Activated CD4-positive, alpha-beta memory T cell treated with anti-CD3 and anti-CD28 coated beads for 36 hours (primary cell): ENCODE measurements at regions not wholly inside any gene's neighbourhood (a gene's known extent, or its start where the extent isn't known, plus 50 kb on each side); places are given as distances from the start of the nearest gene placed in this dataset.
"Not testable (repeated sequence)": the region's sequence is repeated elsewhere in the genome, so short reads cannot be mapped to it uniquely, and the experiment has no call there.

Experiments used
- CTCF ChIA-PET: fragments of 350-600 bp; sonication (Branson Sonifier 250); formaldehyde crosslinking; loops from one replicate; lab custom pipeline; 2021; ENCODE audit warnings: antibody characterized with exemption, inconsistent platforms; lab: Charles Lee
- POLR2A ChIA-PET: fragments of 350-600 bp; sonication (Branson Sonifier 250); formaldehyde crosslinking; loops from one replicate; lab custom pipeline; 2021; ENCODE audit warnings: antibody characterized with exemption; lab: Charles Lee
- DNase-seq: peaks from one replicate; pipeline ENCODE4 v3.0.0-alpha.2; 2020
- H3K27ac Mint-ChIP-seq: one replicate; pipeline ENCODE4 v1.8.0; 2021; ENCODE audit warnings: mixed read lengths
- H3K27me3 Mint-ChIP-seq: one replicate; pipeline ENCODE4 v1.8.0; 2021; ENCODE audit warnings: mixed read lengths
- H3K36me3 Mint-ChIP-seq: one replicate; pipeline ENCODE4 v1.8.0; 2021; ENCODE audit warnings: mixed read lengths
- H3K4me1 Mint-ChIP-seq: one replicate; pipeline ENCODE4 v1.8.0; 2021; ENCODE audit warnings: low read depth, mixed read lengths
- H3K4me3 Mint-ChIP-seq: one replicate; pipeline ENCODE4 v1.8.0; 2021; ENCODE audit warnings: mild to moderate bottlenecking, mixed read lengths
- H3K9me3 Mint-ChIP-seq: one replicate; pipeline ENCODE4 v1.8.0; 2021; ENCODE audit warnings: mixed read lengths
- intact Hi-C: fragments of 100-400 bp; cut with micrococcal nuclease; formaldehyde crosslinking; loops from one replicate; pipeline ENCODE4 v1.15.1; 2023

GRCh38 chr1:232130815-232131480 is 499.0 kb downstream of the SIPA1L2 start:
- no peak for DNase-seq
- intact Hi-C loops: no loop called here
- POLR2A ChIA-PET: no interaction called here
- no peak overlapping the region for H3K27ac Mint-ChIP-seq
- H3K27me3 Mint-ChIP-seq: peaks cover 21% of the 10 kb centered on the region
- peaks cover 7% of the 10 kb centered on the region for H3K9me3 Mint-ChIP-seq
- H3K4me3 Mint-ChIP-seq: no peak overlapping the region
- peaks cover 5% of the 10 kb centered on the region for H3K4me1 Mint-ChIP-seq
- CTCF ChIA-PET: no interaction called here
- H3K36me3 Mint-ChIP-seq: no peaks in the 10 kb centered on the region

GRCh38 chr1:232127190-232127589 is 500.6 kb downstream of the DISC1 start:
- Mint-ChIP-seq H3K27ac (no peak overlapping the region), H3K27me3 (peaks cover 20% of the 10 kb centered on the region)

DNA sequence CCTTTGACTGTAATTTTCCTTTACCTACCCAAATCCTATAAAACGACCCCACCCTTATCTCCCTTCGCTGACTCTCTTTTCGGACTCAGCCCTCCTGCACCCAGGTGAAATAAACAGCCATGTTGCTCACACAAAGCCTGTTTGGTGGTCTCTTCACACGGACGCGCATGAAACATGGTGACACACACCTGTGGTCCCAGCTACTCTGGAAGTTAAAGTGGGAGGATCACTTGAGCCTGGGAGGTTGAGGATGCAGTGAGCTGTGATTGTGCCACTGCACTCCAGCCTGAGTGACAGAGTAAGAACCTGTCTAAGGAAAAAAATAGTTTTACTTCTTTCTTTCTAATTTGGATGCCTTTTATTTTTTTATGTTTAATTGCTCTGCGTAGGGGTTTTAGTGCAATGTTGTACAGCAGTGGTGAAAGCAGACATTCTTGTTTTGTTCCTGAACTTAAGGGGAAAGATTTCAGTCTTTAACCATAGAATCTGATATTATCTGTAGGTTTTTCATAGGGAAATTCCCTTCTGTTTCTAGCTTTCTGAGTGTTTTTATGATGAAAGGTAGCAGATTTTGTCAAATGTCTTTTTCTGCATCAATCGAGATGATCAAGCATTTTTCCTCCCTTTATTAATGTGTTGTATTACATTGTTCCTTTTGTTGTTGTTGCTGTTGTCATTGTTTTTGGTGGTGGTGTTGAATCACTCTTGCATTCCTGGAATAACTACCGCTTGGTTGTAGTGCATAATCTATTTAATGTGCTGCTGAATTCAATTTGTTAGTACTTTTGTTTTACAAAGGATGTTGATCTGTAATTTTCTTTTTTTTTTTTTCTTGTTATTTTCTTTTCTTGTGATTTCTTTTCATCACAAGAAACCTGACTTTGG is 497.4 kb downstream of the DISC1 start:
- CTCF ChIA-PET: no interaction called here
- Mint-ChIP-seq H3K36me3 (no peaks in the 10 kb centered on the region), H3K27me3 (peaks cover 13% of the 10 kb centered on the region), H3K4me3 (no peak overlapping the region), H3K27ac (no peak overlapping the region), H3K4me1 (peaks cover 21% of the 10 kb centered on the region), H3K9me3 (peaks cover 3% of the 10 kb centered on the region)
- POLR2A ChIA-PET: no interaction called here
- intact Hi-C loops: no loop called here
- no peak for DNase-seq

More at GRCh38 chr1:232127190-232127589, 500.6 kb downstream of the DISC1 start:
- Mint-ChIP-seq H3K4me3 (no peak overlapping the region), H3K9me3 (peaks cover 5% of the 10 kb centered on the region), H3K36me3 (no peaks in the 10 kb centered on the region), H3K4me1 (peaks cover 21% of the 10 kb centered on the region)
- POLR2A ChIA-PET: no interaction called here
- intact Hi-C loops: loop anchor here (5.0 kb wide), 1 partner anchor 155 kb away; no protein-coding TSS in a partner anchor
- DNase-seq: peak; percentile 13
- CTCF ChIA-PET: interaction anchor here (0.7 kb wide), 1 partner anchor 75 kb away, joined by 3 read pairs; no protein-coding TSS in a partner anchor

DNA sequence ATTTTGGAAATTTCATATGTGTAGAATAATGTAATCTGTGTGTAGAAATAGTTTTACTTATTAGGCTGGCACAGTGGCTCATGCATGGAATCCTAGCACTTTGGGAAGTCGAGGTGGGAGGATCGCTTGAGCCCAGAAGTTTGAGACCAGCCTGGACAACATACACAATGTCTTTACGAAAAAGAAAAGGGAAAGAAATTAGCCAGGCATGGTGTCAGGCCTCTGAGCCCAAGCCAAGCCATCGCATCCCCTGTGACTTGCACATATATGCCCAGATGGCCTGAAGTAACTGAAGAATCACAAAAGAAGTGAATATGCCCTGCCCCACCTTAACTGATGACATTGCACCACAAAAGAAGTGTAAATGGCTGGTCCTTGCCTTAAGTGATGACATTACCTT is 491.3 kb downstream of the DISC1 start:
- intact Hi-C loops, POLR2A ChIA-PET, DNase-seq, CTCF ChIA-PET, H3K4me3 Mint-ChIP-seq, H3K9me3 Mint-ChIP-seq, H3K27ac Mint-ChIP-seq, H3K36me3 Mint-ChIP-seq, H3K4me1 Mint-ChIP-seq, H3K27me3 Mint-ChIP-seq: not testable (repeated sequence)

GRCh38 chr1:232114985-232115384 is 488.4 kb downstream of the DISC1 start:
- peaks cover 6% of the 10 kb centered on the region for H3K27me3 Mint-ChIP-seq
- POLR2A ChIA-PET: no interaction called here
- DNase-seq: no peak
- CTCF ChIA-PET: interaction anchor here (0.9 kb wide), 1 partner anchor 249 kb away, joined by 4 read pairs; no protein-coding TSS in a partner anchor
- intact Hi-C loops: no loop called here
- no peaks in the 10 kb centered on the region for H3K36me3 Mint-ChIP-seq
- no peak overlapping the region for H3K27ac Mint-ChIP-seq
- H3K4me1 Mint-ChIP-seq: no peaks in the 10 kb centered on the region
- H3K9me3 Mint-ChIP-seq: no peaks in the 10 kb centered on the region
- H3K4me3 Mint-ChIP-seq: no peak overlapping the region

GRCh38 chr1:232112076-232112475 is 485.5 kb downstream of the DISC1 start:
- no peaks in the 10 kb centered on the region for H3K4me1 Mint-ChIP-seq
- no peaks in the 10 kb centered on the region for H3K36me3 Mint-ChIP-seq
- intact Hi-C loops: no loop called here
- peaks cover 8% of the 10 kb centered on the region for H3K27me3 Mint-ChIP-seq
- H3K27ac Mint-ChIP-seq: no peak overlapping the region
- no peak for DNase-seq
- ChIA-PET POLR2A (no interaction called here), CTCF (no interaction called here)
- H3K9me3 Mint-ChIP-seq: no peaks in the 10 kb centered on the region
- H3K4me3 Mint-ChIP-seq: no peak overlapping the region

DNA sequence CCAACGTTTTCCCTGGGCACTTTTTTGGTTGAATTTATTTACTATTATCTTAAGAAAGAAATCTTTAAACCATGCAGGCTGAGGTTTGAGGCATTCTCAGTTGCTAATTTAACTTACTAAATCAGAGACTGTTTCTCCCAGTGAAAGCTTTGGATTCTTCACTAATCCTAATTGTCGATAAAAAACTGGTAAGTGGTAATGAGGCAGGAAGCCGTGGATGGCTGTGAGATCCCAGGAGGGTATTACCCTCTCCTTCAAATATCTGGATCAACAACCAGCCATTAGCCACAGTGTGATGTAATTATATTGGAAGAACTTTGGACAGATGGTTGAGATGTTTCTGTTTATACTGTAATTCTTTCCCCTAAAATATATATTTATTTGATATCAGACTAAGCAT is 485.0 kb downstream of the DISC1 start:
- H3K27me3 Mint-ChIP-seq: peaks cover 8% of the 10 kb centered on the region
- no peak for DNase-seq
- no peaks in the 10 kb centered on the region for H3K4me1 Mint-ChIP-seq
- H3K9me3 Mint-ChIP-seq: no peaks in the 10 kb centered on the region
- ChIA-PET POLR2A (no interaction called here), CTCF (no interaction called here)
- no peaks in the 10 kb centered on the region for H3K36me3 Mint-ChIP-seq
- H3K4me3 Mint-ChIP-seq: no peak overlapping the region
- intact Hi-C loops: no loop called here
- no peak overlapping the region for H3K27ac Mint-ChIP-seq

DNA sequence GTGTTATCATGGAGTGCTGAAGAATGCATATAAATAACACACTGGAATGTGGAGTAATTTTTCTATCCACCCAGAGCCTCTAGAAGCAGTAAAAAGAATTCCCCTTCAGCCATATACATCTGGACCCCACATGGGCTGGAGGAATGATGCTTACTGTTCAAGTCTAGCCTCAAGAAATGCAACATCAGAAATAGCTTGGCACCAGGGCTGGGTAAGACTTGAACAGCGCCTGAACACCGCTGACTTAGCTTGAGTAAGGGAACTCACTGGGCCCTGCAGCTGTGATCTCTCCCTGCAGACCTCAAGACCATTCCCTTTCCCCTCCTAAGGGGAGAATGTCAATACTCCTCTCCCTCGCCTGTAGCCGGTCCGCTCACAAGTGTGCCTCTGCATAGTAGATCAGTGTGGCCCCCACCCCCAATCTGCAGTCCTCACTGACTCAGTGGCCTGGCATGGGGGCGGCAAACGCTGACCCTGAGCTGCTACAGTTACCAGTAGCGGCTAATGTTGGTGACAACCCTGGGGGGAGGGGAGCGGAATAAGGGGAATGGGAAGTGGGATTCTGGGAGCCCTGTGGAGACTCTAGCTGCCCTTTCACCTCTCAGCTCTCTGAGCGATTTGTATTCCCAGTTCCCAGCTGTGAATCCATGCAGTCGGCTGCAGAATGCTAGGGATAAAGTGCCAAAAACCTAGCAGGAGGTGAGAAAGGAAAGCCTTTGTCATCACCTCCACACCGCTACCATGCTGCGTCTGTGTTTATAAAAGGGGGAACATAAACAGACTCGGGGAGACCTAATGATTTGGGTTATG is 483.9 kb downstream of the DISC1 start:
- H3K27ac Mint-ChIP-seq: no peak overlapping the region
- intact Hi-C loops: no loop called here
- peaks cover 8% of the 10 kb centered on the region for H3K27me3 Mint-ChIP-seq
- H3K4me3 Mint-ChIP-seq: no peak overlapping the region
- ChIA-PET POLR2A (no interaction called here), CTCF (no interaction called here)
- DNase-seq: no peak
- H3K9me3 Mint-ChIP-seq: no peaks in the 10 kb centered on the region
- no peaks in the 10 kb centered on the region for H3K4me1 Mint-ChIP-seq
- no peaks in the 10 kb centered on the region for H3K36me3 Mint-ChIP-seq

GRCh38 chr1:232109391-232109790 is 482.8 kb downstream of the DISC1 start:
- POLR2A ChIA-PET: no interaction called here
- no peak for DNase-seq
- CTCF ChIA-PET: no interaction called here
- Mint-ChIP-seq H3K27me3 (peaks cover 8% of the 10 kb centered on the region), H3K4me3 (no peak overlapping the region), H3K36me3 (no peaks in the 10 kb centered on the region), H3K4me1 (no peaks in the 10 kb centered on the region), H3K9me3 (no peaks in the 10 kb centered on the region), H3K27ac (no peak overlapping the region)
- intact Hi-C loops: no loop called here

DNA sequence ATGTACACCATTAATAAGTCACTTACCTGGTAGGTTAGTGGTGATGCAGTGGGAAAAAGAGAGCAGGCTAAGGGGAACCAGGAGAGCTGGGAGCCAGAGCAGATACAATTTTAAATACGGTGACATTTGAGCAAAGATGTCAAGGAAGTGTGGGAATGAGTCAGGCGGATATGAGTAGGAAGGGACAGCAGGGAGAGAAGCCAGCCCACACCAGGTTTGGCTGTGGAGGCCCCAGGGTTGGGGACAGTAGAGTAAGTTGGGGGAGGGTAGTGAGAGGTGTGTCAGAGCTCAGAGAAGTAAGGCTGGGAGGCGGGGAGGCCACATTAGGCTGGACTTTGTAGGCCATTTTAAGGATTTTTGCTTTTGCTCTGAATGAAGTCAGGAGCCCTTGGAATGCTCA is 482.0 kb downstream of the DISC1 start:
- CTCF ChIA-PET: no interaction called here
- Mint-ChIP-seq H3K4me3 (no peak overlapping the region), H3K27ac (no peak overlapping the region), H3K4me1 (no peaks in the 10 kb centered on the region), H3K36me3 (no peaks in the 10 kb centered on the region), H3K9me3 (no peaks in the 10 kb centered on the region), H3K27me3 (peaks cover 8% of the 10 kb centered on the region)
- DNase-seq: no peak
- intact Hi-C loops: no loop called here
- POLR2A ChIA-PET: no interaction called here

DNA sequence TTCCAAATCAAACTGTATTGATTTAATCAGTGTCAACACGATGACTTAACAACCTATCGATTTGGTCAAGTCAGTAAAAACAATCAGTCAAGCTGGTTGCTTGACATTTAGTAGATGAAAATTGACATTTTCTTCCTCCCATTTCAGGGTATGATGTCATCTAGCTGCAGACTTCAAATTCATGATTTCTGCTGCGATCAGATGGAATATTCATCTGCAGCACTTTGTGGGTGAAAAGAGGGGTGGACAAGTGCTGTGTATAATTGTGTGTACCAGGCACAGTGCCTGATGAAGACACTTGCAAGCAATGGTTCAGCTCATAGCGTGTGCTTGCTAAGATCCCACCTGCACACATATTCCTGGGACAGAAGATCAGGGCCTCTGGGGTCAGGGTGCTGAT is 479.8 kb downstream of the DISC1 start:
- no peak overlapping the region for H3K27ac Mint-ChIP-seq
- H3K9me3 Mint-ChIP-seq: no peaks in the 10 kb centered on the region
- ChIA-PET POLR2A (no interaction called here), CTCF (no interaction called here)
- H3K27me3 Mint-ChIP-seq: peaks cover 8% of the 10 kb centered on the region
- H3K4me3 Mint-ChIP-seq: no peak overlapping the region
- DNase-seq: no peak
- no peaks in the 10 kb centered on the region for H3K4me1 Mint-ChIP-seq
- intact Hi-C loops: no loop called here
- H3K36me3 Mint-ChIP-seq: no peaks in the 10 kb centered on the region

DNA sequence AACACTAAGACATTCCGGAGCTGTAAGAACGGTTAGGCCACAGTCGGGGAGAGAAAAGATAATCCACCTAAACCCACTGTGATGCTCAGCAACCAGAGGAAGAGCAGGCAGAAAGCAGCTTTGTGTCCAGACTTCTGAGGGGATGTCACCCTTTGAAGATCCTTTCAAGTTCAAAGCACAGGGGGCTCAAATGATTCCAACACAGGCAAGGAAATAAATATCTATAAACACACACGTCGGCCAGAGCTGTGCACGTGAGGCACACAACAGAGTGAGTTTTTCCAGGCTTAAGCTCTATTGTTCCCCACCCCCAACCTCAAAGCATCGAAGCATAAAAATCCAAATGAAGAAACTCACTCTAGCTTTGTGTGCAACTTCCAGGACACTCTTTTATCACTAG is 479.0 kb downstream of the DISC1 start:
- CTCF ChIA-PET: no interaction called here
- POLR2A ChIA-PET: no interaction called here

More for the DNA sequence above, 479.0 kb downstream of the DISC1 start:
- intact Hi-C loops: no loop called here
- no peaks in the 10 kb centered on the region for H3K4me1 Mint-ChIP-seq
- no peak overlapping the region for H3K4me3 Mint-ChIP-seq
- H3K27me3 Mint-ChIP-seq: peaks cover 4% of the 10 kb centered on the region
- no peaks in the 10 kb centered on the region for H3K9me3 Mint-ChIP-seq
- H3K27ac Mint-ChIP-seq: no peak overlapping the region
- DNase-seq: no peak
- no peaks in the 10 kb centered on the region for H3K36me3 Mint-ChIP-seq
